ENCODE measurements at regions not wholly inside any gene's neighbourhood (a gene's known extent, or its start where the extent isn't known, plus 50 kb on each side); places are given as distances from the start of the nearest gene placed in this dataset.
"Not testable (repeated sequence)": the region's sequence is repeated elsewhere in the genome, so short reads cannot be mapped to it uniquely, and the experiment has no call there.

DNA sequence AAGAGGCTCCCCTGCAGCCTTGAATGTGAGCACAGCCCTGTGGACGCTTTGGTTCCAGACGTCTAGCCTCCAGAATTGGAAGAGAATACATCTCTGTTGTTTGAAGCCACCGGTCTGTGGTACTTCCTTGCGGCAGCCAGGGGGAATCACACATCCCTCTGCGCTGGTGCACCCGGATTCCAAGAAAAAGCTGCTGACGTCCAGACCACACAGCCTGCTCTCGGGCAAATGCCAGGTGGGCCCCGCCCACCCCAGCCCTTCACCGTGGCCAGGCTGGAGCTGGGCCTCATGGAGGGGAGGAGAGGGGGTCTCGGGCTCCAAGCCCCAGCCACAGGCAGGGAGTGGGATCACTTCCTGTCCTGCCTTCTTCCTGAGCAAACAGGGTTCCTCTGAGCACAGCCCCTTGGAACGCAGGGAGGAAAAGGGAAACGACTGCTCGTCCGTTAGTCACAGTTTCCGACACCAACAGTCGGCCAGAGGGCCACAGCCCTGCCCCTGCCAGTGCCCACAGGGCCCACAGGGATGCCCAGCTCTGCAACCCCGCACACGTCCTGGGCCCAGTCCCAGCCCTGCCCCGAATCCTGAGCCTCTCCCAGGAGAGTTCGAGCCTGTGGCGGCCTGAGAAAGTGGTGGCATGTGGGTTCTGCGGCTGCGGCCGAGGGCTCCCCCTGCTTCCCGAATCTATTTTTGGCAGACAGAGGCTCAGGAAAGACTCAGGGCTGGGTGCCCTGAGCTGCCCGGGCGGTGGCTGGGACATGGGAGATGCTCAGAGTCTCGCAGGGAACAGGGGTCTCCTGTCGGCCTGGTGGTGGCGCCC is 85.3 kb downstream of the RFLNA start:
- DNase-seq: no peak

DNA sequence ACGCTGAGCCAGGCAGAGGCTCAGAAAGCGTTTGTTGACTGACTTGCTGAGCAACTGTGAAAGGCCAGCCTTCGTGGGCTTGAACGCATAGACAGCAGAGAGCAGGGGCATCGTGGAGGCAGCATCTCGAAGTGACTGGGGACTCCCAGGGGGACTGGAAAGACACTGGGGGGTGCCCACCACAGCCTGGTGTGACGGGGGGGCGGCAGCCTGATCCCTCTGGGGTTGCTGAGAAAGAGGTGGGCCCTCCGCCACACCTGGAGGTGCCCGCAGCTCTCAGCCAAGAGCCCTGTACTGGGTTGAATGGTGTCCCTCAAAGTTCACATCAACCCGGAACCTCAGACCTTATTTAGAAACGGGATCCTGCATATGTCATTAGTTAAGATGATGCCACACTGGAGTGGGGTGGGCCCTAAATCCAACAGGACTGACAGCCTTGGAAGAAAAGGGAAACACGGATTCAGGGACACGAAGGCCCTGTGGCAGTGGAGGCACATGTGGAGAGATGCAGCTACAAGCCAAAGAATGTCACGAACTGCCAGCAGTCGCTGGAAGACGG is 84.6 kb downstream of the RFLNA start:
- DNase-seq: no peak

DNA sequence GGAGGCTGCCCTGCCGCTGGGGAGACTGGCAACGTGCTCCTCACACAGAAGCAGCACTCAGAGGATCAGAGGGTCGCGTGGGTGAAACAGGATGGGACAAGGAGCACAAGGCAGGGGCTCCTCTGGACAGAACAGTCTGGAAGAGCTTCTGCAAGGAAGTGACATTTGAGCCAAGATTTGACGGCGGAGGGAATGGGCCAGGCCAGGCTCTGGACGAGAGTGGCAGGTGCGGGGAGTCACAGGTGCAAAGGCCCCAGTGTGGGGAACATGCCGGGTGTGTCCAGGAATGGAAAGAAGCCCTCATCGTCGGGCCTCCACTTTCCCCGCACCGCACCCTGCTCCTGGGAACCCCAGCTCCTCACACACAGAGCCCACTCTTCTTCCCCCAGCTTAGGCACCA is 84.0 kb downstream of the RFLNA start:
- no peak for DNase-seq

DNA sequence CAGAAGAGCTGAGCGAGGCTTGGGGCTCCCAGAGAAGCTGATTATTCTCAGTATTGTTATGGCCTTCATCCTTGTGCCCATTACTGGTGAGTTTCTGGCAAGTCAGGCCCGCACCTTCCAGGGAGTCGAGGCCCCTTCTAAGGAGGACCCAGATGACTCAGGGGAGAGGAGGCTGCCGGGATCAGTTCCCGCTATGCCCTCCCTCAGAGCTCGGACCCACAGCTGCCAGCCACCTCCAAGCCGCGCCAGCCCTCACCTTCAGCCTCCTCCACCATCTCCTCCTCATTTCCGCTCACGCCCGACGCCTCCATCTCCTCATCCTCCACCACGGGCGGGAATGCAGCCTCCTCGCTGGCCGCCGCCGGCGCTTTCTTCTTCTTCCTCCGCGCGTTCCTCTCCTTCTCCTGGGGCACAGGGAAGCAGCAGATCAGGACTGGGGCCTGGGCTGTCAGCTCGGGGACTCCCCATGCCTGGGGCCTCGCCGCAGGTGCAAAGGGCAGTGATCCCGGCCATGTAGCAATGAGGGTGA is 83.2 kb downstream of the RFLNA start:
- no peak for DNase-seq

DNA sequence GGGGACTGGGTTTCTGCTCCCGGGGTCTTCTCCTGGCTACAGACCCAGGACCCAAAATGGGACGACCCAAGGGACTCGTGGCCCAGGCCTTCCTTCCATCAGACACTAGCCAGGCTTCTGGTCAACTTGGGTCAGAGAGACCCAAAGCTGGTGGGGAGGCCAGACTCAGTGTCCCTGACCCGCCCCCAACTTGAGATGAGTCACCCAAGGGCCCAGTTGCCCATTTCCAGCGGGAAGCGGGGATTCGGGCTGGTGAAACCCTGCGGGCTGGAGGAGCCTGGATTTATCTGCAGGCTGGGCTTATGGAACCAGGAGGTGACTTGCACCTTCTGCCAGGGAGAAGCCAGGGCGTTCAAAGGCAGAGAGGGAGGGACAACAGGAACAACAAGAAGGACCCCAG is 81.5 kb downstream of the RFLNA start:
- no peak for DNase-seq

DNA sequence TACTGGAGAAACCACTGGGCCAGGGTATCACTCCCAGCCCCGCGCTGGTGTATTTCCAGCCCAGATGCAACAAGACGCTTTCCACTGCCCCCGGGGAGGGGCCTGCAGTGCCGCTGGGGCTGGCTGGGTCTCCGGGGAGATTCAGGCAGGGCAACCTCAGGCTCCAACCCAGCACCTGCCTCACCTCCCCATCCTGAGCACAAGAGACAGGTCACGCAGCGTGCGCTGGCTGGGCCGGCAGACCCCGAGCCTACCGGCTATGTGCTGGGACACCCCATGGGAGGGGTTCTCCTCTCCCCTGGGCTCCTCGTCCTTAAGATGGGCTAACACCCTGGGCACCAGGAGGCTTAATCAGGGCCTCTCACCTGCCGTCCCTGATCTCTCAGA is 80.9 kb downstream of the RFLNA start:
- no peak for DNase-seq

DNA sequence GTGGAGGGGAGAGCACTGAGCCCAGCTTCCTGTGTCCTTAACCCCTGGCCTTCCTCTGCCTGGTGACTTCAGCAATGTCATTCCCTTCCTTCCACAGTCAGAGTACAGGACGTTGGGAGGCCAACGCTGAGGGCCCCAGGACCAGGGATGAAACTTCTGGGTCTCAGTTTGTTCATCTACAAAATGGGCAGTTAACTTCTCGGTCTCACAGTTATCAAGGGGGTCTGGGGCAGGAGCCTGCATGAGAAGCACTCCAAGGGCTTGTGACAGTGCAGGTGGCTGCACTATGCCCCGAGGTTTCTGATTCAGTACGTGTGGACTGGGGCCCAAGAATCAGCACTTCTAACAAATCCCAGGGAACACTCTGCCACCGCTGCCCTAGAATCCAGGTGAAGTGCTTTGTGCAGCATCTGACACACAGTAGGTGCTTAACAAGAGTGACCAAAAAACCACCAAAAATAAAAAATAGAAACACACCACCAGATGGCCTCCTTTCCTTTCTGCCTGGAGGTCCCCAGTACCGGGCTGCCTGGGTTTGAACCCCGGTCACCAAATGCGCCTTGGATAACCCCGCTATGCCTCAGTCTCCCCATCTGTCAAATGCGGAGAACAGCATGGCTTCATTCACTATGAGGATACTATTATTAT is 80.4 kb downstream of the RFLNA start:
- no peak for DNase-seq

DNA sequence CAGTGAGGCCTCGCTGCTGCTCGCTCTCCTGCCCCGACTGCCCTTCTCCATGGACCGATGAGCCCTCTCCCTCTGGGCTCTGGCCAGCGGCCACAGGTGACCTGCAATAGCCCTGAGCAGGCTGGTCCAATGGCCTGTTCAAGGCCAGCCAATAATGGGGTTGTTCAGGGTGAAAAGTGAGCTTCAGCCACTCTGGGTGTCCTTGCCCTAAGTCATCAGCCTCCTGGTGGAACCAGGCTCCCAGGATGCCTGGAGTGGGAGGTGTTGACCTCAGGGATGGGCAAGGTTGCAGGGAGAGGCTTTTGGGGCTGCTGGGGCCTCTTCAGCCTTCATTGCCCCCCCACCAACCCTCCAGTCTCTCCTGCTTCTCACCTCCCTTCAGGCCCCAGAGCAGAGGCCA is 79.7 kb downstream of the RFLNA start:
- no peak for DNase-seq

DNA sequence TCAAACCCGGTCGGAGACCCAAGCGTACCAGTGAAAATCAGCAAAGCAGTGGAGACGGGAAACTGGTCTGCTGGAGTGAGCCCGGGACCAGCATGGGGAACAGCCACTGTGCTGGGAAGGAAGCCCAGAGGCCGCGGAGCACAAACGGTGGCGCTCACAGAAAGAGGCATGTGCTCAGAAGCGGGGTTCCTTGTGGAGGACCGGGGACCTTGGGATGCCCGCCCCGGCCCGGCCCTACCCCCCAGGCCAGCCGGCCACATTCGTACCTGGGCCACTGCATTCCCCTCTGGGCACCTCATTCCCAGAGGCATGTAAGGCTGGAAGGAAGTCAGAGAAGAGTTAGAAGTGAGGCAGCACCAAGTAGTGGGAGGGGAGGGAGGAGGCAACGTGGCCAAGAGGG is 79.3 kb downstream of the RFLNA start:
- no peak for DNase-seq

DNA sequence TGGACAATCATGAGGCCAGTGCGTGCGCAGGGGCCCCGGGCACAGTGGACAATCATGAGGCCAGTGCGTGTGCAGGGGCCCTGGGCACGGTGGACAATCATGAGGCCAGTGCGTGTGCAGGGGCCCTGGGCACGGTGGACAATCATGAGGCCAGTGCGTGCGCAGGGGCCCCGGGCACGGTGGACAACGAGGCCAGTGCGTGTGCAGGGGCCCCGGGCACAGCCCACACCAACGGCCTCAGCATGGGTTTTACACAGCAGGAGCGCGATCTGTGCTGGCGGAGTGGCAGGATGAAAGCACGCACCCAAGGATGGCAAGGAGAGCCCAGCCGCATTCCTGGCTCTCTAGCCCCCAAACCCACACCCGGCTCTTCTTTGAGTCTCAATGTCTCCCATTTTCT is 78.8 kb downstream of the RFLNA start:
- not testable (repeated sequence) for DNase-seq

DNA sequence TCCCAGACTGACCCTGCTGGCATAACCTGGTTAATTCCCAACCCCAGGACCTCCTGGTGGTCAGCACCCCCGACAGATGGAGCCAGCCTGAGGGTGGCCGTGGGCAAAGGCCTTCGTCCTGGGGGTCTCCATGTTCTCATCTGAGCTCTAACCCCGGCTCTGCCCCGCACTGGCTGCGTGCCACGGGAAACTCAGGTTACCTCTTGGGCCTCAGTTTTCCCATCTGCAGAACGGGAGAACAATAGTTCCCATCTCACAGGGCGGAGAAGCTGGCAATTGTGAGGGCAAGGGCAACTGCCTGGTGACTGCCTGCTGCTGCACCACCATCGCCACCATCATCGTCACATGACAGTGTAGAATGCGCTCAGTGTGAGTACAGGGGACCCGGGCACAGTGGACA is 77.9 kb downstream of the RFLNA start:
- DNase-seq: no peak

DNA sequence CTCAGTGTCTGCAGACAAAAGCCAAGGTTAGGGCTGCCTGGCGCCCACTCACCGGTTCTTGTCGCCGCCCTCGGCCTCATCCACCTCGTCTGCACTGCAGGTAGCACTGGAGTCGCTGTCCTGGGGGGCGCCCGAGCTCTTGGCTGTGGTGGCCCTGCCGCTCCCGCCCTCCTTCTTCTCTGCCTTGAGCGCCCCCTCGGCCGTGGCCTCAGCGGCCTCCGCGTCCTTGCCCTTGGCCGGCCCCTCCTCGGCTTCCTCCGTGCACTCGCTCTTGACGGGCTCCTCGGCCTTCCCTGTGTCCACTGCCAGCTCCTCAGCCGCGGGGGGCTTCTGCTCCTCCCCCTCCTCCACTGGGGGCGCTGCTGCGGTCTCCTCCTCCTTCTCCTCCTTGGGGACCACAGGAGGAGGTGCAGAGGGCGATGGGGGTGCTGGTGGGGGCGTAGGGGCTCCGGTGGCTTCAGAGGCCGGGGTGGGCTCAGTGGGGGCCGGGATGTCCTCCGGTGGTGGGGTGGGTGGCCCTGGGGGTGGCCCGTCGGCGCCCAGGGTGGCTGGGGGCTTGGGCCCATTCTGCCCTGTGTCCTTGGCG is 77.2 kb downstream of the RFLNA start:
- DNase-seq: no peak

DNA sequence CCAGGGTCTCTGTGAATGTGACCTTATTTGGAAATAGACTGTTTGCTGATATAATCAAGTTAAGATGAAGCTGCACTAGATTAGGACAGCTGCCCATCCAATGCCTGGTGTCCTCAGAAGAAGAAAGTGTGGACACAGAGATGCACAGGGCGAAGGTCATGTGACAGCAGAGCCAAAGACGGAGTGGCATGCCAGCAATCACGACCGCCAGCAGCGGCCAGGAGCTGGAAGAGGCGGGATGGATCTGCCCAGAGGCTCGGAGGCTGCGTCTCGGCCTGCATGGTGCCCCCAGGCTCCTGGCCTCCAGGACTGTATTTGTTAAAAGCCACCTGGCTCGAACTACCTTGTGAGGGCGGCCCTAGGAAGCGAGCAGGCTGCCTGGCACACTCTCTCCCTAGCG is 76.5 kb downstream of the RFLNA start:
- no peak for DNase-seq

DNA sequence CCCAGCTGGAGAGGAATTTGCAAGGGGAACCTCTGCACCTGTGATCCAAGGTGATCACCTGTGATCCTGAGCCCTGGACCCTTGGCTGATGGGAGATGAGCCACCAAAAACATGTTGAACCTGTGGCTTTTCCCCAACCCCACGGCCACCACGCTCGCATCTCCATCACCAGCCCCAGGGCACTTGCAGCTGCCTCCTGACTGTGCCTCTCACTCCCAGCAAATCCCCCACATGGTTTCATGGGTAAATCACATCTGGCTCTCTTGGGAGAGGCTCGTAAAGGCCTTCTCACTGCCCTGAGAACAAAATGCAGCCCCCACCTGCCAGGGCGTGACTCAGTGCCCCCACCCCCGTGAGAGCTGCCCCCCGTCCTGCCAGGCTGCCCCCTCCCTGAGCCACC is 76.0 kb downstream of the RFLNA start:
- DNase-seq: no peak

DNA sequence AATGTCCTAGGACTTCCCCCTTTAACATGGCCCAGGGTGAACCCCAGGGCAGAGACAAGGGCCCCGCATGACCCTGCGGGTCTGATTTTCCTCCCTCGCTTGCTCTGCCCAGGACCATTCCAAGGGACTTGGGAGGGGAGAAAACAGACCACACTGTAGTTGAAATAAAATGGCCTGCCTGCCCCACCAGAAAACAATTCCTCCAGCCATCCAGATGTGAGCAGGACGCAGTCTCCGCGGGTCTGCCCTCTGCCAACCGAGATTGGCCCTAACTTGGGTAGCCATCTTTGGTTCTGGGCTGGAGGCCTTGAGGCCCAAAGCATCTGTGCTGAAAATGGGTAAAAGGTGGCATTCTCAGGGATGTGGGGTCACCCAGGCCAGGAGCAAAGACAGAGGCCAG is 75.5 kb downstream of the RFLNA start:
- DNase-seq: no peak

DNA sequence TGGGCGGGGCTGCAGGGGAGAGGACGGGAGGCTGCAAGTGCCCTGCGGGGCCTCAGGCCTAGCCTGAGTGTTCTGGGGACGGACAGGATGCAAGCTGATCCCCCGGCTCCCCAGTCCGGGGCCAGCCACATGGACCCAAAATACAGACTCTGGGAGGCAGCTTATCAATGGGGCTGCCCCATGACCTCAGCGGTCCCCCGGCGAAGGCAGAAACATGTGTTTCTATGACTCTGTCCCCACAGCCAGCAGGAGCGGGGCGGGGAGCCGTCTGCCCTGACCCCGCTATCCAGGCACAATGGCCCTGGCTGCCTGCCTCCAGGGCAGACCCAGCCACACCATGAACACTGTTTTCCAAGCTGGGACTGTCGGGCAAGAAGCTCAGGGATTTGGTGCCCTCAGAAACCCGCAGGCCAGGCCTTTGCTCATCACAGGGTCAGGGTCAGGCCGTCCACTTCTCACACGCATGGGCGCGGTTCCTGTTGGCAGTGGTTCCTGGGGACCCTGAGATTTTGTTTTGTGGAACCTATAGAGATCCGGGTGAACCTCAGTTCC is 75.0 kb downstream of the RFLNA start:
- no peak for DNase-seq

DNA sequence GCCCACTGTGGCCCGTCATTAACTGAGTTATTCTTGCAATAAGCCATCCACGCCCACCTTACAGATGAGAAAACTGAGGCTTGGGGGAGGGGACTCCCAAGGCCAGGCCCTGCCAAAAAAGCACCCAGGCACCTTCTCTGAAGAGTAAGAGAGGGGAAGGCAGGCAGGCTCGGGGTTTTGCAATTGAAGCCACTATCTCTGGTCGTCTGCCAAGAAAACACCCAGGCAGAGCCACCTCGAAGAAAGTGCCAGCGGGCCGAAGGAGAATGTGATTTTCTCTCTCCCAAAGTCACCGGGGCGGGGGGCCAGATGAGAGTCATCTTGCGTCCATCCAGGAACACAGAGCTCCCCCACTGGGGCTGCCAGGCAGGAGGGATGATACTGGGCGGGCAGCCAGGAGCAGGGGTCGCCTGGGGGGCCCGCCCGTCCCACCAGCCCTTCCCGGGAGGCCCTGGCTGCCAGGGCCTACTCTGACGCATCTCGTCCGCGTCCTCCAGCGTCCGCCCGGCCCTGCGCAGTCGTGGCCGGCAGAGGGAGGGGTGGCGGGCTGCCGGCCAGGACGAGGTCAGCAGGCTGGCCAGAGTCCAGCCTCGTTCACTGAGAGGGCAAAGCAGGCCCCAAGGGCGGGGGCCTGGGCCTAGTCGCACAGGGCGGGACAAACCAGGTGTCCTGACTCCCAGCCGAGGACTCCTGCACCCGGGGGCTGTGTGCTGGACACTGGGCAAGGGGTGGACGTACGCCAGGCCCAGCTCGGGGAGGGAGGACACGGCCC is 74.3 kb downstream of the RFLNA start:
- no peak for DNase-seq

DNA sequence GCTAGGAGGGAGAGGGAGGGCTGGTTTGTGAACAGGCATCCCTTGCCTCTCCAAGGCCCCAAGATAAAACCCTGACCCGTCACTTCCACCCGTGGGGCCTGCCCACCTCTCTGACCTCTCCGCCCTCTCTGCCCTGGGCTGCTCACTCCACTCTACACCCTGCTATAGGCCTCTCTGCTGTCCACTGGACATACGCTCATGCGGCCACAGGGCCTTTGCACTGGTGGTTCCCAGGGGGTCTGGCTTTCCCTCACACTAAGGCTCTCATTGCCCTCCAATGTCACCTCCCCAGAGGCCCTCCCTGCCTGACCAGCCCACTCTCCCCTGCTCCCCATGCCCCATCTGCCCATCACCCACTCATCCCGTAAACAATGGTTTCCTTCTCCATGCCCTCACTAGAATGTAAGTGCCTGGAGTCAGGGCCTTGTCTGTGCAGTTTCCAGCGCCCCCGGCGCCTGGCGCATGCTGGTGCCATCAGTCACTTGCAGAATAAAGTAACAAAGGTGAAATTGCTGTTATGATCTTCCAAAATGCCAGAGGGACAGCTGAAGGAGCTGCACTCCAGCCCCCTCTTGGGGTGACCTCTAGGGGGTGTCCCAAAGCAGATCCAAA is 73.6 kb downstream of the RFLNA start:
- no peak for DNase-seq

DNA sequence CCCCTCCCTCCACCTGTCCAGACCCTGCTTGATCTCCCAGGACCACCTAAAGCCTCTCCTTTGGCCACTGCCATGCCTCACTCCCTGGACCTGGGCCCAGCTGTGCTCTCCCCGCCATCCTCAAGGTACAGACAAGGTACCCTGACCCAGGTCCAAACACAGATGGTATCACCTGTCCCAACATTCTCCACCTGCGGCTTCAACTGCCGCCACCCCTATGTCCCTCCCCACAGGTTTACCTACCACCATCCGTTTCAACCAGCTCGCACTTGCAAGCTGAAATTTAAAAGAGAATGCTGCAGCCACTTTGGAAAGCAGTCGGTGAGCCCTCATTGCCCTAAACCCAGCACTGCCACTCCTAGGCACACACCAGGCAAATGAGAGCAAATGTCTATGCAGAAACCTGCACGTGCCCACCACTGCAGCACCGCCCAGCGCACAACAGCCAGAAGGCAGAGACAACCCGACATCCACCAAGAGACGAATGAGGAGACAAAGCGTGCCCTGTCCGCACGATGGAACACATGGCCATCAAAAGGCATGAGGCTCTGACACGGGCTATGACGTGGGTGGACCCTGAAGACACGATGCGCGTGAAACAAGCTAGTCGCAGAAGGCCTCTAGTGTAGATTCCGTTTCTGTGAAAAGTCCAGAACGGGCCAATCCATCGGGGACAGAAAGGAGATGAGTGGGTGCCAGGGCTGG is 71.0 kb downstream of the RFLNA start:
- no peak for DNase-seq
